ENCODE measurements at regions not wholly inside any gene's neighbourhood (a gene's known extent, or its start where the extent isn't known, plus 50 kb on each side); places are given as distances from the start of the nearest gene placed in this dataset.
A peak's percentile ranks its signal among the peaks of the same experiment; 100 is the strongest.

- no peak for DNase-seq
- Histone ChIP-seq H3K9me3 (replicated peaks) (no peaks in the 10 kb centered on the region), H3K27ac (no peak overlapping the region), H3K27me3 (no peaks in the 10 kb centered on the region; the same call in 1 of the 2 replicates), H3K36me3 (no peaks in the 10 kb centered on the region), H3K4me3 (no peak overlapping the region), H3K4me1 (no peaks in the 10 kb centered on the region)
Measured at GRCh38 chr11:42047637-42048555, 588.4 kb upstream of the LRRC4C start.

- H3K27me3 ChIP-seq = no peaks in the 10 kb centered on the region; the same call in 1 of the 2 replicates
- no peaks in the 10 kb centered on the region for H3K36me3 ChIP-seq
- H3K9me3 ChIP-seq (replicated peaks) = no peaks in the 10 kb centered on the region
- H3K27ac ChIP-seq = no peak overlapping the region
- no peaks in the 10 kb centered on the region for H3K4me1 ChIP-seq
- no peak for DNase-seq
- H3K4me3 ChIP-seq = no peak overlapping the region
Measured at GRCh38 chr11:42049186-42049585, 589.7 kb upstream of the LRRC4C start.

GRCh38 chr11:42049650-42050049, 590.2 kb upstream of the LRRC4C start:
- no peaks in the 10 kb centered on the region for H3K9me3 ChIP-seq (replicated peaks)
- H3K4me1 ChIP-seq = no peaks in the 10 kb centered on the region
- no peaks in the 10 kb centered on the region; the same call in 1 of the 2 replicates for H3K27me3 ChIP-seq
- no peaks in the 10 kb centered on the region for H3K36me3 ChIP-seq
- no peak for DNase-seq
- no peak overlapping the region for H3K27ac ChIP-seq
- H3K4me3 ChIP-seq = no peak overlapping the region

GRCh38 chr11:42054351-42054900, 595.0 kb upstream of the LRRC4C start:
- H3K27ac ChIP-seq = no peak overlapping the region
- H3K4me1 ChIP-seq = no peaks in the 10 kb centered on the region
- H3K4me3 ChIP-seq = no peak overlapping the region
- H3K9me3 ChIP-seq (replicated peaks) = no peaks in the 10 kb centered on the region
- H3K27me3 ChIP-seq = no peaks in the 10 kb centered on the region
- no peaks in the 10 kb centered on the region for H3K36me3 ChIP-seq
- DNase-seq = no peak

- Histone ChIP-seq H3K4me3 (no peak overlapping the region), H3K9me3 (replicated peaks) (no peaks in the 10 kb centered on the region), H3K27me3 (0 out of 2 replicates have a peak, but pooled peaks cover 2% of the 10 kb centered on the region), H3K36me3 (no peaks in the 10 kb centered on the region), H3K27ac (no peak overlapping the region), H3K4me1 (no peaks in the 10 kb centered on the region)
- DNase-seq = no peak
Measured at GRCh38 chr11:42055606-42056005, 596.2 kb upstream of the LRRC4C start.

GRCh38 chr11:42058794-42059193, 599.3 kb upstream of the LRRC4C start:
- H3K36me3 ChIP-seq = no peaks in the 10 kb centered on the region
- no peak overlapping the region for H3K27ac ChIP-seq
- H3K4me1 ChIP-seq = no peaks in the 10 kb centered on the region
- no peak for DNase-seq
- 0 out of 2 replicates have a peak, but pooled peaks cover 2% of the 10 kb centered on the region for H3K27me3 ChIP-seq
- H3K4me3 ChIP-seq = no peak overlapping the region
- H3K9me3 ChIP-seq (replicated peaks) = no peaks in the 10 kb centered on the region

GRCh38 chr11:42065199-42065598, 605.7 kb upstream of the LRRC4C start:
- H3K36me3 ChIP-seq = no peaks in the 10 kb centered on the region
- H3K9me3 ChIP-seq (replicated peaks) = no peaks in the 10 kb centered on the region
- H3K27ac ChIP-seq = no peak overlapping the region
- no peaks in the 10 kb centered on the region for H3K27me3 ChIP-seq
- H3K4me1 ChIP-seq = no peaks in the 10 kb centered on the region
- no peak for DNase-seq
- H3K4me3 ChIP-seq = no peak overlapping the region

- no peaks in the 10 kb centered on the region for H3K4me1 ChIP-seq
- H3K9me3 ChIP-seq (replicated peaks) = no peaks in the 10 kb centered on the region
- H3K4me3 ChIP-seq = no peak overlapping the region
- H3K27me3 ChIP-seq = no peaks in the 10 kb centered on the region
- H3K36me3 ChIP-seq = no peaks in the 10 kb centered on the region
- peak; percentile 19 to 25 for DNase-seq
- no peak overlapping the region for H3K27ac ChIP-seq
Measured at GRCh38 chr11:42066113-42066512, 606.7 kb upstream of the LRRC4C start.

- Histone ChIP-seq H3K27ac (no peak overlapping the region), H3K9me3 (replicated peaks) (no peaks in the 10 kb centered on the region), H3K4me1 (no peaks in the 10 kb centered on the region), H3K4me3 (no peak overlapping the region), H3K36me3 (no peaks in the 10 kb centered on the region), H3K27me3 (no peaks in the 10 kb centered on the region)
- DNase-seq = no peak
Measured at GRCh38 chr11:42074306-42074705, 614.9 kb upstream of the LRRC4C start.

- Histone ChIP-seq H3K36me3 (no peaks in the 10 kb centered on the region), H3K27ac (no peak overlapping the region), H3K27me3 (no peaks in the 10 kb centered on the region), H3K9me3 (replicated peaks) (no peaks in the 10 kb centered on the region), H3K4me1 (no peaks in the 10 kb centered on the region), H3K4me3 (no peak overlapping the region)
- DNase-seq = no peak
Measured at GRCh38 chr11:42075180-42075579, 615.7 kb upstream of the LRRC4C start.

- no peak for DNase-seq
- Histone ChIP-seq H3K27ac (no peak overlapping the region), H3K27me3 (no peaks in the 10 kb centered on the region), H3K4me1 (no peaks in the 10 kb centered on the region), H3K36me3 (no peaks in the 10 kb centered on the region), H3K4me3 (no peak overlapping the region), H3K9me3 (replicated peaks) (no peaks in the 10 kb centered on the region)
Measured at GRCh38 chr11:42077794-42078193, 618.3 kb upstream of the LRRC4C start.

- no peak overlapping the region for H3K4me3 ChIP-seq
- DNase-seq = no peak
- no peak overlapping the region for H3K27ac ChIP-seq
- H3K36me3 ChIP-seq = no peaks in the 10 kb centered on the region
- peaks cover 9% of the 10 kb centered on the region; the same call in 1 of the 2 replicates for H3K27me3 ChIP-seq
- no peaks in the 10 kb centered on the region for H3K4me1 ChIP-seq
- no peaks in the 10 kb centered on the region for H3K9me3 ChIP-seq (replicated peaks)
Measured at GRCh38 chr11:42085736-42086135, 626.3 kb upstream of the LRRC4C start.

- Histone ChIP-seq H3K27ac (no peak overlapping the region), H3K36me3 (no peaks in the 10 kb centered on the region), H3K27me3 (peaks cover 5% of the 10 kb centered on the region; the same call in 1 of the 2 replicates), H3K9me3 (replicated peaks) (no peaks in the 10 kb centered on the region), H3K4me1 (no peaks in the 10 kb centered on the region), H3K4me3 (no peak overlapping the region)
- DNase-seq = no peak
Measured at GRCh38 chr11:42093541-42093940, 634.1 kb upstream of the LRRC4C start.

GRCh38 chr11:42098075-42098474, 638.6 kb upstream of the LRRC4C start:
- H3K4me3 ChIP-seq = no peak overlapping the region
- no peaks in the 10 kb centered on the region for H3K36me3 ChIP-seq
- no peak for DNase-seq
- H3K9me3 ChIP-seq (replicated peaks) = no peaks in the 10 kb centered on the region
- no peaks in the 10 kb centered on the region for H3K27me3 ChIP-seq
- H3K27ac ChIP-seq = no peak overlapping the region
- H3K4me1 ChIP-seq = no peaks in the 10 kb centered on the region

- Histone ChIP-seq H3K4me3 (no peak overlapping the region), H3K4me1 (no peaks in the 10 kb centered on the region), H3K9me3 (replicated peaks) (no peaks in the 10 kb centered on the region), H3K27me3 (no peaks in the 10 kb centered on the region; the same call in 1 of the 2 replicates), H3K36me3 (no peaks in the 10 kb centered on the region), H3K27ac (no peak overlapping the region)
- DNase-seq = no peak
Measured at GRCh38 chr11:42112866-42113265, 653.4 kb upstream of the LRRC4C start.
